IMR-90 (cell line): ENCODE measurements at regions not wholly inside any gene's neighbourhood (a gene's known extent, or its start where the extent isn't known, plus 50 kb on each side); places are given as distances from the start of the nearest gene placed in this dataset.

Experiments used
- ATAC-seq: fragments of 200-7000 bp; cut with Tn5 transposase; 2 replicates; pipeline ENCODE4 v1.9.1; 2020; ENCODE audit warnings: low read depth, mild to moderate bottlenecking, moderate library complexity
- BruUV-seq: library from RNA; stranded (reverse); fragments of 400-500 nt; replicated peaks from 2 replicates; lab custom pipeline; 2021; lab: Mats Ljungman, UMichigan
- CTCF ChIA-PET: fragments of 300-600 bp; formaldehyde crosslinking; extraction: SDS; loops from one replicate; lab custom pipeline; 2021; ENCODE audit warnings: antibody characterized with exemption; lab: Yijun Ruan, JAX
- POLR2A ChIA-PET: fragments of 300-600 bp; sonication (Branson Sonifier 250); formaldehyde crosslinking; loops from one replicate; lab custom pipeline; 2022; ENCODE audit warnings: antibody characterized with exemption; ENCODE audit not compliant: unreplicated experiment; lab: Charles Lee
- DNase-seq: peaks from one replicate; pipeline ENCODE4 v3.0.0; 2013
- H2AFZ ChIP-seq: replicated peaks from 2 replicates; pipeline ENCODE3; 2013; ENCODE audit warnings: low read length, mild to moderate bottlenecking; ENCODE audit not compliant: poor library complexity
- H2AK5ac ChIP-seq: 2 replicates; pipeline ENCODE4 v1.6.1; 2013; ENCODE audit warnings: low read depth, low read length, inconsistent platforms
- H2AK9ac ChIP-seq: replicated peaks from 2 replicates; pipeline ENCODE3; 2013; ENCODE audit warnings: mild to moderate bottlenecking, low read depth, low read length, moderate library complexity; ENCODE audit not compliant: poor library complexity
- H2BK120ac ChIP-seq: 2 replicates; pipeline ENCODE4 v1.6.1; 2013; ENCODE audit warnings: low read depth, low read length, inconsistent platforms
- H2BK15ac ChIP-seq: 3 replicates; pipeline ENCODE4 v1.6.1; 2013; ENCODE audit warnings: low read depth, low read length, inconsistent platforms
- H2BK20ac ChIP-seq: 2 replicates; pipeline ENCODE4 v1.6.1; 2013; ENCODE audit warnings: low read depth, mild to moderate bottlenecking, inconsistent platforms, low read length, moderate library complexity
- H2BK5ac ChIP-seq: 2 replicates; pipeline ENCODE4 v1.6.1; 2013; ENCODE audit warnings: mild to moderate bottlenecking, low read depth, low read length, inconsistent platforms; ENCODE audit not compliant: poor library complexity, severe bottlenecking
- H3K14ac ChIP-seq: replicated peaks from 2 replicates; pipeline ENCODE4 v1.6.1; 2013; ENCODE audit warnings: low read depth, low read length, inconsistent platforms
- H3K18ac ChIP-seq: 2 replicates; pipeline ENCODE4 v1.6.1; 2013; ENCODE audit warnings: low read depth, low read length, control low read depth
- H3K23ac ChIP-seq: 2 replicates; pipeline ENCODE4 v1.6.1; 2013; ENCODE audit warnings: low read depth, low read length, inconsistent platforms
- H3K27ac ChIP-seq: 2 replicates; pipeline ENCODE4 v1.5.1; 2013; ENCODE audit warnings: mild to moderate bottlenecking, control low read depth, low read length; ENCODE audit not compliant: insufficient read depth
- H3K27me3 ChIP-seq: 2 replicates; pipeline ENCODE4 v1.6.1; 2013; ENCODE audit warnings: low read length; ENCODE audit not compliant: control insufficient read depth, insufficient read depth
- H3K36me3 ChIP-seq: 2 replicates; pipeline ENCODE4 v1.6.1; 2013; ENCODE audit warnings: low read length, mixed read lengths; ENCODE audit not compliant: control insufficient read depth, insufficient read depth
- H3K4ac ChIP-seq: 2 replicates; pipeline ENCODE4 v1.6.1; 2013; ENCODE audit warnings: low read depth, low read length, inconsistent platforms
- H3K4me1 ChIP-seq: 2 replicates; pipeline ENCODE4 v1.6.1; 2013; ENCODE audit warnings: low read length, mixed read lengths; ENCODE audit not compliant: control insufficient read depth, insufficient read depth
- H3K4me2 ChIP-seq: 2 replicates; pipeline ENCODE4 v1.6.1; 2013; ENCODE audit warnings: low read depth, mild to moderate bottlenecking, control low read depth, low read length, moderate library complexity
- H3K4me3 ChIP-seq: 2 replicates; pipeline ENCODE4 v1.5.1; 2013; ENCODE audit warnings: low read depth, mild to moderate bottlenecking, control low read depth, low read length, moderate library complexity; ENCODE audit not compliant: insufficient read depth
- H3K56ac ChIP-seq: 2 replicates; pipeline ENCODE4 v1.6.1; 2013; ENCODE audit warnings: low read length, inconsistent platforms; ENCODE audit not compliant: insufficient read depth; ENCODE audit errors: extremely low read depth
- H3K79me1 ChIP-seq, 2 experiments: 2 replicates each; pipeline ENCODE4 v1.6.1; 2013; ENCODE audit warnings: low read length in 2 of 2, inconsistent platforms in 1 of 2, low read depth in 1 of 2
- H3K9ac ChIP-seq: 2 replicates; pipeline ENCODE4 v1.6.1; 2013; ENCODE audit warnings: low read depth, low read length, control low read depth
- H3K9me1 ChIP-seq: 2 replicates; pipeline ENCODE4 v1.6.1; 2013; ENCODE audit warnings: low read length, inconsistent platforms; ENCODE audit not compliant: insufficient read depth
- H3K9me3 ChIP-seq: 2 replicates; pipeline ENCODE4 v1.6.1; 2013; ENCODE audit warnings: low read length; ENCODE audit not compliant: control insufficient read depth, insufficient read depth
- H4K20me1 ChIP-seq: 2 replicates; pipeline ENCODE4 v1.6.1; 2013; ENCODE audit warnings: low read length, inconsistent platforms; ENCODE audit not compliant: insufficient read depth
- H4K5ac ChIP-seq: 2 replicates; pipeline ENCODE4 v1.6.1; 2013; ENCODE audit warnings: mild to moderate bottlenecking, low read depth, low read length, control low read depth
- H4K8ac ChIP-seq, 2 experiments: 2 replicates each; pipeline ENCODE4 v1.6.1; 2013; ENCODE audit warnings: low read depth in 2 of 2, low read length in 2 of 2, control low read depth in 1 of 2, inconsistent platforms in 1 of 2
- H4K91ac ChIP-seq: 2 replicates; pipeline ENCODE4 v1.6.1; 2013; ENCODE audit warnings: low read depth, low read length, inconsistent platforms; ENCODE audit not compliant: insufficient read depth
- BHLHE40 ChIP-seq: fragments of 150-350 bp; IDR thresholded peaks from 2 replicates; pipeline ENCODE4 v1.6.1; 2016; ENCODE audit warnings: mild to moderate bottlenecking, low read depth, low read length
- CEBPB ChIP-seq: IDR thresholded peaks from 2 replicates; pipeline ENCODE4 v1.6.1; 2012; ENCODE audit warnings: low read depth, low read length, improper control_type of control experiment
- MAZ ChIP-seq: IDR thresholded peaks from 2 replicates; pipeline ENCODE4 v1.6.1; 2012; ENCODE audit warnings: low read depth, mild to moderate bottlenecking, low read length, improper control_type of control experiment, moderate library complexity, borderline replicate concordance
- POLR2A ChIP-seq: IDR thresholded peaks from 2 replicates; pipeline ENCODE4 v1.6.1; 2012; ENCODE audit warnings: mild to moderate bottlenecking, low read depth, low read length
- RFX5 ChIP-seq: IDR thresholded peaks from 2 replicates; pipeline ENCODE4 v1.8.0; 2012; ENCODE audit warnings: low read depth, mild to moderate bottlenecking, low read length, moderate library complexity
- SMC3 ChIP-seq: fragments of 150-350 bp; IDR thresholded peaks from 2 replicates; pipeline ENCODE4 v1.6.1; 2016; ENCODE audit warnings: low read depth, mild to moderate bottlenecking, antibody characterized with exemption, low read length, moderate library complexity
- WGBS, 2 experiments: methylation state at CpG; one replicate each; pipeline versions ENCODE4 v1.1.5 to v1.1.7; 2013; ENCODE audit warnings: missing lambda C conversion rate in 2 of 2; ENCODE audit not compliant: insufficient read length in 1 of 2; ENCODE audit errors: extremely low coverage in 2 of 2; 5-methylcytosine and 5-hydroxymethylcytosine counted together
- dilution Hi-C: fragments of 300-500 bp; cut with HindIII; formaldehyde crosslinking; loops from one replicate; pipeline ENCODE4 v1.14.3; 2018; ENCODE audit warnings: low sequenced_read_pairs; ENCODE audit not compliant: unreplicated experiment
- in situ Hi-C: fragments of 300-500 bp; cut with MboI; formaldehyde crosslinking; loops from 3 replicates; pipeline ENCODE4 v1.14.3; 2019; ENCODE audit warnings: low sequenced_read_pairs, inconsistent platforms, mixed read lengths
- intact Hi-C: fragments of 100-400 bp; cut with micrococcal nuclease; formaldehyde crosslinking; loops from 2 replicates; pipeline ENCODE4 v1.10.0; 2022
- TF ChIP-seq, protein P1 (sequence below): conservative IDR thresholded peaks from 2 replicates; pipeline ENCODE4 v1.5.1; 2012; ENCODE audit warnings: mild to moderate bottlenecking, low read depth, low read length, improper control_type of control experiment

DNA sequence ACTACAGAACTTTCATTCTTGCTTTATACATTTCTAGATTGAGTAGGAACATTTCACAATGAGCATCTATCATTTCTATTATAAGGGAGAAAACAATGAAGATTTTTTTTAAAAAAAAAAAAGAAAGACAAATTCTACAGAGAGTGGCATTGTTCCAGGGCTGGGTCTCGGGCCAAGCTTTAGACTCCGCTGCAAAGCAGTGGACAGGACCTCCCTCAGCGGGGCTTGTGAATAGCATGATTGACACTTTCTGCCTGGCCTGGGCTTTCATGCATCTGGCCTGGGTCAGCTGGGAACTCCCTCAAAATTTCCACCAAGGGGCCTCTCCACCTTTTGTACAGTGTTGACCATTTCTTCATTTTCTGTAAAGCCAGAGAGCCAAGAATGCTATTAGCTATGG, 55.8 kb upstream of the HIVEP2 start:
- Histone ChIP-seq H2BK120ac (no peak overlapping the region), H3K4me1 (no peaks in the 10 kb centered on the region), H3K27ac (no peak overlapping the region), H2AK9ac (no peak overlapping the region), H3K9me1 (no peaks in the 10 kb centered on the region), H3K9me3 (peaks cover 3% of the 10 kb centered on the region; the same call in 1 of the 2 replicates), H3K9ac (no peak overlapping the region), H4K91ac (no peak overlapping the region), H2AK5ac (no peak overlapping the region), H2AFZ (no peak overlapping the region), H3K27me3 (peaks cover 2% of the 10 kb centered on the region; the same call in 1 of the 2 replicates), H4K8ac (no peak overlapping the region), H3K14ac (no peak overlapping the region), H3K4ac (no peak overlapping the region), H3K36me3 (no peaks in the 10 kb centered on the region), H2BK20ac (no peak overlapping the region), H3K18ac (no peak overlapping the region), H3K4me3 (no peak overlapping the region), H3K4me2 (no peak overlapping the region), H3K23ac (no peak overlapping the region), H2BK5ac (no peak overlapping the region), H2BK15ac (no peak overlapping the region), H3K56ac (no peak overlapping the region), H4K20me1 (no peaks in the 10 kb centered on the region), H3K79me1 (no peaks in the 10 kb centered on the region), H4K5ac (no peak overlapping the region)
- WGBS, 2 experiments, result 22% methylated on average over 3 of the region's 3 CpGs; no CpG with 5 or more reads in 1 of the 2 experiments
- dilution Hi-C loops (no loop called here), intact Hi-C loops (no loop called here), in situ Hi-C loops (no loop called here)
- ATAC-seq, result no peak
- TF ChIP-seq, protein P1, sequence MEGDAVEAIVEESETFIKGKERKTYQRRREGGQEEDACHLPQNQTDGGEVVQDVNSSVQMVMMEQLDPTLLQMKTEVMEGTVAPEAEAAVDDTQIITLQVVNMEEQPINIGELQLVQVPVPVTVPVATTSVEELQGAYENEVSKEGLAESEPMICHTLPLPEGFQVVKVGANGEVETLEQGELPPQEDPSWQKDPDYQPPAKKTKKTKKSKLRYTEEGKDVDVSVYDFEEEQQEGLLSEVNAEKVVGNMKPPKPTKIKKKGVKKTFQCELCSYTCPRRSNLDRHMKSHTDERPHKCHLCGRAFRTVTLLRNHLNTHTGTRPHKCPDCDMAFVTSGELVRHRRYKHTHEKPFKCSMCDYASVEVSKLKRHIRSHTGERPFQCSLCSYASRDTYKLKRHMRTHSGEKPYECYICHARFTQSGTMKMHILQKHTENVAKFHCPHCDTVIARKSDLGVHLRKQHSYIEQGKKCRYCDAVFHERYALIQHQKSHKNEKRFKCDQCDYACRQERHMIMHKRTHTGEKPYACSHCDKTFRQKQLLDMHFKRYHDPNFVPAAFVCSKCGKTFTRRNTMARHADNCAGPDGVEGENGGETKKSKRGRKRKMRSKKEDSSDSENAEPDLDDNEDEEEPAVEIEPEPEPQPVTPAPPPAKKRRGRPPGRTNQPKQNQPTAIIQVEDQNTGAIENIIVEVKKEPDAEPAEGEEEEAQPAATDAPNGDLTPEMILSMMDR, result no peak
- TF ChIP-seq SMC3 (no peak), POLR2A (no peak), CEBPB (no peak), BHLHE40 (no peak), RFX5 (no peak), MAZ (no peak)
- no peak for DNase-seq
- CTCF ChIA-PET, result no interaction called here
- POLR2A ChIA-PET, result no interaction called here
- BruUV-seq, result no TSS peak
